Mucosa of rectum (tissue), 2 donors: ENCODE measurements at regions not wholly inside any gene's neighbourhood (a gene's known extent, or its start where the extent isn't known, plus 50 kb on each side); places are given as distances from the start of the nearest gene placed in this dataset.

Source experiments
- H3K27ac ChIP-seq, 2 donors: one replicate each; pipeline ENCODE4 v1.7.0; 2013; ENCODE audit warnings: inconsistent platforms in 2 of 2, low read depth in 2 of 2, low read length in 2 of 2
- H3K27me3 ChIP-seq, 2 donors: one replicate each; pipeline ENCODE4 v1.7.0; 2013; ENCODE audit warnings: low read length in 2 of 2; ENCODE audit not compliant: control insufficient read depth in 2 of 2, insufficient read depth in 2 of 2
- H3K36me3 ChIP-seq, 2 donors: one replicate each; pipeline ENCODE4 v1.7.0; 2013; ENCODE audit warnings: low read length in 2 of 2; ENCODE audit not compliant: control insufficient read depth in 2 of 2, insufficient read depth in 2 of 2
- H3K4me1 ChIP-seq, 2 donors: one replicate each; pipeline ENCODE4 v1.7.0; 2013; ENCODE audit warnings: low read length in 2 of 2, mild to moderate bottlenecking in 1 of 2; ENCODE audit not compliant: control insufficient read depth in 2 of 2, insufficient read depth in 2 of 2
- H3K4me3 ChIP-seq, 2 donors: one replicate each; pipeline ENCODE4 v1.7.0; 2013; ENCODE audit warnings: low read length in 2 of 2
- H3K9ac ChIP-seq, 2 donors: one replicate each; pipeline ENCODE4 v1.7.0; 2013; ENCODE audit warnings: low read length in 2 of 2, low read depth in 1 of 2, mild to moderate bottlenecking in 1 of 2
- H3K9me3 ChIP-seq, 2 donors: one replicate each; pipeline ENCODE4 v1.7.0; 2013; ENCODE audit warnings: low read length in 2 of 2; ENCODE audit not compliant: control insufficient read depth in 2 of 2
- donor health status: healthy.
- donor health status: Normal muscosa, but diverticular disease.

- H3K4me1 ChIP-seq: no peaks in the 10 kb centered on the region
- no peak overlapping the region for H3K27ac ChIP-seq
- H3K4me3 ChIP-seq: no peak overlapping the region
- no peak overlapping the region for H3K9ac ChIP-seq
- H3K9me3 ChIP-seq: no peaks in the 10 kb centered on the region
- no peaks in the 10 kb centered on the region for H3K36me3 ChIP-seq
- peaks cover 3 to 5% of the 10 kb centered on the region in 2 donors for H3K27me3 ChIP-seq
These were observed 171.5 kb downstream of the MN1 start for GRCh38 chr22:27629908-27630673.

DNA sequence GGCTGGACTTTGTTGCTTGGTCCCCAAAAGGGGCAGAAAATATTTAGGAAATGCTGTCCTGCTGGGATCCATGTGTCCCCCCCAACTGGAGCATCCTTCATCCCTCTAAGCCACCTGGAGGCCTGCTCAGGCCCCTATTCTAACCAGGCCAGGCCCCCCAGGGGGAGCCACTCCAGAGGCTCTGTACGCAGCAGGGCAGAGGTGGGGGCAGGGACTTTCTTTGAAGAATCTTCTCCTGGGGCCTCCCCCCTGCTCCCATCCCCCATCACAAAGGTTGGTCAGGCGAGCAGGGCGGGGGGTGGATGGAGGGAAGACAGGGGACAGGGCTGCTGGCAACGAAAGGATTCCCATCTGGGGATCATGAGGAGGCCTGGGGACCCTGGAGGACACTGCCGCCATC, 170.8 kb downstream of the MN1 start:
- no peak overlapping the region for H3K27ac ChIP-seq
- H3K4me3 ChIP-seq: no peak overlapping the region

DNA sequence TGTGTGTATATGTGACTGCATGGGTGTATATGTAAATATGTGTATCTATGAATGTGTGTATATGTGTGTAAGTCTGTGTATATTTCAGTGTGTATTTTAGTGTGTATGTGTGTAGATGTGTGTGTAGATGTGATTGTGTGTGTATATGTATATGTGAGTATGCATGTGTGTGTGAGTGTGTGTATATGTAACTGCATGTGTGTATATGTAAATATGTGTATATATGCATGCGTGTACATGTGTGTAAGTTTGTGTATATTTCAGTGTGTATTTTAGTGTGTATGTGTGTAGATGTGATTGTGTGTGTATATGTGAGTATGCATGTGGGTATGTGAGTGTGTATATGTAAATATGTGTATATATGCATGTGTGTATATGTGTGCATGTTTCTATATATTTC, 169.9 kb downstream of the MN1 start:
- Histone ChIP-seq H3K4me3 (no peak overlapping the region), H3K36me3 (no peaks in the 10 kb centered on the region), H3K27me3 (peaks cover 3 to 5% of the 10 kb centered on the region in 2 donors), H3K9ac (no peak overlapping the region), H3K27ac (no peak overlapping the region), H3K9me3 (no peaks in the 10 kb centered on the region), H3K4me1 (no peaks in the 10 kb centered on the region)

More for the DNA sequence above, 170.8 kb downstream of the MN1 start:
- Histone ChIP-seq H3K36me3 (no peaks in the 10 kb centered on the region), H3K4me1 (no peaks in the 10 kb centered on the region), H3K9me3 (no peaks in the 10 kb centered on the region), H3K9ac (no peak overlapping the region), H3K27me3 (peaks cover 3 to 5% of the 10 kb centered on the region in 2 donors)

DNA sequence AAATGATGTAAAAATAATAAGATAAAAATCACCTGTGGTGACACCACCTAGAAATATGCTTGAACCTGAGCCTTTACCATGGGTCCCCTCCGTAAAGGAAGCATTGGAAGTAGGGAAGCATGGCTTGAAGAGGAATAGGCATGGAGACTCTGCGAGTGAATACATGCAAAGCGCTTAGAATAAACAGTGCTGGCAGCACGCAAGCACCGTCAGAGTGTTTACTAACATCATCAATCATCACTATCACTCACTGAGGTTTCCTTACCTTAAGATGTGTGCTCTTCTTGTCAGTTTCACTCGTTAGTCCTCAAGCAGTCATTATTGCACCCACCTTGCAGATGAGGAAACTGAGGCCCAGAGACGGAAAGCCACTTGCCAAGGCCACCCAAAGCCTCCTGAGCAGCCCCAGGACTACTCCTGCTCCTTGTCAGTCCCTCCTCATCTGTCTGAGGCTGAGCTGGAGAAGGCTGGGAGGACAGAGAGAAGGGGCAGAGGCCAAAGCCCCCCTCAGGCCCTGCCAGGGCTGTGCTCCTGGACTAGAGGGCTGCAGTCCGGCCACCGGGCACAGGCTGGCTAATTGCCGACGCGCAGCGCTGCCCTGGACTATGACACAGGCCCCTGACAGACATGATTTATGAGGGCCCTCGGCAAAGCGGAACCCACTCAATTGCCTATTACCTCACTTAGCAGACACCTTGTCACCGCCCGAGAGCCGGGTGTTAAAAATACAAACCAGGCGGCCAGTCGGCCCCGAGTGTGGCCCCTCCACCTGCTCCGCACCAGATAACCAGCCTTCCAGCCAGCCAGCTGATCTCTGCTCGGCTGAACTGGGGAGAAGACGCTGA, 168.9 kb downstream of the MN1 start:
- no peaks in the 10 kb centered on the region for H3K36me3 ChIP-seq
- no peak overlapping the region for H3K4me3 ChIP-seq
- peaks cover 3 to 5% of the 10 kb centered on the region in 2 donors for H3K27me3 ChIP-seq
- no peaks in the 10 kb centered on the region for H3K4me1 ChIP-seq
- no peaks in the 10 kb centered on the region for H3K9me3 ChIP-seq
- no peak overlapping the region for H3K9ac ChIP-seq
- no peak overlapping the region for H3K27ac ChIP-seq

DNA sequence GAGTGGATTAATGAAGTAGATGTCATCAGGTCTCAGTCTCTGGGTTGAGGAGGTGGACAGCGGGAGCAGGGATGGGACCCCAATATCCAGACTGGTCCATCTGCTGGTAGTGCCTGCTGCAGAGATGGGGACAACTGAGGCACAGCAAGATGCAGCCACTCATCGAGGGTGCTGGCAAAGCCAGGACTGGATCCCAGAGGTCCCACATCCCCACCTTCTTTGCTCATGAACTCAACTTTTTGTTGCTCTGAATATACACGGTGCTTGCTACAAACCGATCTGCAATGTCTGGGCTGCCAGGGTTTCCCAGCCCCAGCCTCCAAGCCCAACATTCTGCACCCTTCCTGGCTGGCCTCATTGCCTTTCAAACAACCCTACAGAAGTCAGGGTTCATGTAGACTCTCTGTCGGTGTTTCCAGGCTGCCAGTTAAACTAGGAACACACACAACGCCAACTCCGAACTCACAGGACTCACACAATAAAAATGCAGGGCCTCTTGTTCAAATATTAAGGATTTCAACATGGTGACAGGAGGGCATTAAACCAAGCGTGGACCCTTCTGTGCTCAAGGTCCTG, 168.2 kb downstream of the MN1 start:
- Histone ChIP-seq H3K4me3 (no peak overlapping the region), H3K27me3 (peaks cover 3 to 5% of the 10 kb centered on the region in 2 donors), H3K27ac (no peak overlapping the region), H3K9ac (no peak overlapping the region), H3K36me3 (no peaks in the 10 kb centered on the region), H3K4me1 (no peaks in the 10 kb centered on the region), H3K9me3 (no peaks in the 10 kb centered on the region)

DNA sequence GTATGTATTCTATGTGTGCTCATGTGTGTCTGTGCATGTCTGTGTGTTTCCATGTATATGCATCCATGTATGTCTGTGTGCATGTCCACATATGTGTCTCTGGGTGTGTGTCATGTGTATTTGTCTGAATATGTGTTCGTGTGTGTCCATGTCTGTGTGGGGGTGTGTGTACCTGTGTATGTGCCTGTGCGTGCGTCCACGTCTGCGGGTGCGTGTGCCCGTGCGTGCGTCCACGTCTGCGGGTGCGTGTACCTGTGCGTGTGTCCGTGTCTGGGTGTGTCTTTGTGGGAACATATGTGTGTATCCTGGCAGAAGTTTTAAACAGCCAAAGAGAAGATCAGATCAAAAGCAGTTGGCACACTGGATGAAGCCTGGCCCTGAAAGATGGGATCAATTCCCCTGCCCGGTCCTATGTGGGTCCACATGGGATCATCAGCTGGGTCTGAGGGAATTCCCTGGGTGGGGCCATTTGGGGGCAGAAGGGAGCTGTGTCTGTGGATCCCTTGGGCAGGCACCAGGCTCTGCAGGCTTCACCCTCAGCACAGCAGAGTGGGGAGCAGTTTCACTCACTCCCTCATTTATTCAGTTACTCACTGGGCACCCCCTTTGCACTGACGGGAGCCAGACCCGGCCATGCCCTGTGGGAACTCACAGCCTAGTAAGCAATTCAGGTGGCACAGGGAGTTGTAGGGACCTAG, 167.4 kb downstream of the MN1 start:
- H3K9me3 ChIP-seq: no peaks in the 10 kb centered on the region
- H3K27ac ChIP-seq: no peak overlapping the region
- no peak overlapping the region for H3K9ac ChIP-seq
- H3K27me3 ChIP-seq: peaks cover 3 to 5% of the 10 kb centered on the region in 2 donors
- no peaks in the 10 kb centered on the region for H3K4me1 ChIP-seq
- no peak overlapping the region for H3K4me3 ChIP-seq
- H3K36me3 ChIP-seq: no peaks in the 10 kb centered on the region

DNA sequence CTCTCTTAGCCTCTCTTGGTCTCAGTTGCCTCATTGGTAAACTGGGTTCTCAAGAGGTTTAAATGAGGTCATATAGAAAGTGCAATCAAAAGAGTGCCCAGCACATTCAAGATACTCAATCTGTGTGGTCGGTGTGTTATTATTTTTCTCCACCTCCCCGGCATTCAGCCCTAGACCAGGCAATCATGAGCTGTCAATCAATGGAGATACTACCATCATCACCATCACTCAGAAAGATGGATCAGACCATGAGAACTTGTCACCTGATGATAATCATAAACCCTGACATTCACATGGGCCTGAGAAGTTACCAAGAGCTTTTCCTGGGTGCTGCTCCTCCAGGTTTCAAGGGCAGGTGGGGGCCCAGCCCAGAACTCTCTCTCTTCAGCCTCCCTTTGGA, 166.1 kb downstream of the MN1 start:
- Histone ChIP-seq H3K27me3 (peaks cover 3 to 5% of the 10 kb centered on the region in 2 donors), H3K4me3 (no peak overlapping the region), H3K9me3 (no peaks in the 10 kb centered on the region), H3K9ac (no peak overlapping the region), H3K4me1 (no peaks in the 10 kb centered on the region), H3K36me3 (no peaks in the 10 kb centered on the region), H3K27ac (no peak overlapping the region)

GRCh38 chr22:27635852-27636251, 165.7 kb downstream of the MN1 start:
- Histone ChIP-seq H3K27me3 (peaks cover 3 to 5% of the 10 kb centered on the region in 2 donors), H3K4me1 (no peaks in the 10 kb centered on the region), H3K9ac (no peak overlapping the region), H3K9me3 (no peaks in the 10 kb centered on the region), H3K4me3 (no peak overlapping the region), H3K27ac (no peak overlapping the region), H3K36me3 (no peaks in the 10 kb centered on the region)

DNA sequence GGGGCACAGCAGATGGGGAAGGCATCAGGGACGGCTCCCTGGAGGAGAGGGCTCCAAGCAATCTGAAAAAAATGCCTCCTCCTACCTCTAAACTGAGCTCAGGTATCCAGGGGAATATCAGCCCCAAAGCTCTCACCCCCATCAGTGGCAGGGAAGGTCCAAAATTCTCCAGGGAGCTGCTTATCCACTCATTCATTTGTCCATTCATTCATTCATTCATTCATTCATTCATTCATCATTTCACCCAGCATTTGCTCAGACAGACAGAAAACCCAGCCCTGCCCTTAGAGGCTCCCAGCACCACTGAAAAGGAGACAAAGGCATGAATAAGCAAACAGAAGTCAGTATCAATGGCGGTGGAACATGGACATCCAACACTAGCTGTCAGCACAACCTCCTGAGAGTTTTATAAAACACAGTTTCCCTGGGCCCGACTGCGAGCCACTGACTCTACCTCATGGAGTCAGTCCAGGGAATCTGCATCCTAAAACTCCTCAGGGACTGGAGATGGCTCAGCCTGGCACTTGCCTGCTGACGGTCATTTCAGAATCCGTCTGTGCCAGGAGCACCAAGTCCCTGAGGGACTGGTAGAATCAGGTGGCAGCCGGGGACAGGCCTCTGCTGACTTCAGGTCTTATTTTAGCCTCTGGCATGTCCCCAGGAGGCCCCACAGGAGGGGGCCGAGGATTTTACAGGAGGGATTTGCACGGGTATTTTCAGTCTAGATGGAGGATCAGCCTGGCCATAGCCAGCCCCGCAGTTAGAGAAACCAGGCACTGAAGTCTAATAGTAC, 164.6 kb downstream of the MN1 start:
- peaks cover 3 to 5% of the 10 kb centered on the region in 2 donors for H3K27me3 ChIP-seq
- no peaks in the 10 kb centered on the region for H3K9me3 ChIP-seq
- H3K36me3 ChIP-seq: no peaks in the 10 kb centered on the region
- no peak overlapping the region for H3K4me3 ChIP-seq
- H3K4me1 ChIP-seq: no peaks in the 10 kb centered on the region
- no peak overlapping the region for H3K27ac ChIP-seq
- no peak overlapping the region for H3K9ac ChIP-seq
